Tibial nerve (tissue), 4 donors: ENCODE measurements at regions not wholly inside any gene's neighbourhood (a gene's known extent, or its start where the extent isn't known, plus 50 kb on each side); places are given as distances from the start of the nearest gene placed in this dataset.

Experiments
- CTCF ChIP-seq, 5 experiments: fragments of 200-600 bp in 3 of 5; fragments of 450-650 bp in 2 of 5; sonication (generic) in 3 of 5; IDR thresholded peaks; one replicate each; pipeline ENCODE4 v1.5.1; 2016 to 2019; ENCODE audit warnings: antibody characterized with exemption in 5 of 5, mild to moderate bottlenecking in 3 of 5, moderate library complexity in 2 of 5
- EP300 ChIP-seq, 2 donors: sonication (generic); formaldehyde crosslinking; IDR thresholded peaks; one replicate each; pipeline ENCODE4 v1.6.1; 2017; ENCODE audit warnings: antibody characterized with exemption in 2 of 2, mild to moderate bottlenecking in 1 of 2
- POLR2A ChIP-seq, 2 donors: fragments of 450-650 bp; IDR thresholded peaks; one replicate each; pipeline ENCODE4 v1.6.1; 2017; ENCODE audit warnings: antibody characterized with exemption in 2 of 2, mild to moderate bottlenecking in 2 of 2, moderate library complexity in 2 of 2

- no peak for TF ChIP-seq CTCF (IDR thresholded peaks at IDR 0.05)
- TF ChIP-seq POLR2A (IDR thresholded peaks at IDR 0.05): peak in 1 of 2 donors; percentile 40
- TF ChIP-seq EP300 (IDR thresholded peaks at IDR 0.05): no peak
Measured at GRCh38 chr22:46035380-46035741, 58.4 kb upstream of the WNT7B start.
